ENCODE measurements at regions not wholly inside any gene's neighbourhood (a gene's known extent, or its start where the extent isn't known, plus 50 kb on each side); places are given as distances from the start of the nearest gene placed in this dataset.

DNA sequence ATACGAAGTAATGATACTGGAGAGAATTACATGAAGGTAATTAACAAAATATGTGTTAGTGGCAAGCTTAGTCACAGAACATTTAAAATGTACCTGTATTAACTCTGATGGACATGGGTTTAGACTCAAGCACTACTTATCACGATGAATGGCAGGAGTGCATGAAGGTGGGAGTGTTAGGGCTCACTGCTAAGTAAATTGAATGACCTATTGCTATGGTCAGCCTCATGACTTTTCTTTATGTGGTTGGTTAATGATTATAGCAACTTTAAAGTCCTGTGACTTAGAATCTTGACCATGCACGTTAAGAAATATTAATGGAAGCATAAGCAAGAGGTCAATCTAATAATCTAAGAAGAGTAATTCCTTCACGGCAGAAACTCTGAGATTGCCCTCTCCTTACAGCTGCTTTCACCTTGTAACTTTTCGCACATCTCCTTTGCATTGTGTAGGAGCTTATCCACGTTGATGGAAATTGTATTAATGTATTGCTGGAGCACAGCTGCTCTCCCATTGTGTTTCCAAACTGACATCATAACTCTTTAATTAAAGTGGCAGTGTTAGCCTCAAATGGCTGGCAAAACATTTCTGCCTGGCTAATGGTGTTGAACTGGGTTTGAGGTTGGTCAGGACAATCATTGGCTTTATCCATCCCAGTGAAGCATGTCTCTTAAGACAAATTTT lies 114.5 kb downstream of the RXFP2 start:
- no peak for DNase-seq (ENCODE audit: low read depth)

GRCh38 chr13:31859571-31859970 lies 120.2 kb downstream of the RXFP2 start:
- no peak for DNase-seq (ENCODE audit: low read depth)

- DNase-seq (ENCODE audit: low read depth): no peak
Observed at GRCh38 chr13:31860002-31860401, 120.7 kb downstream of the RXFP2 start.

DNA sequence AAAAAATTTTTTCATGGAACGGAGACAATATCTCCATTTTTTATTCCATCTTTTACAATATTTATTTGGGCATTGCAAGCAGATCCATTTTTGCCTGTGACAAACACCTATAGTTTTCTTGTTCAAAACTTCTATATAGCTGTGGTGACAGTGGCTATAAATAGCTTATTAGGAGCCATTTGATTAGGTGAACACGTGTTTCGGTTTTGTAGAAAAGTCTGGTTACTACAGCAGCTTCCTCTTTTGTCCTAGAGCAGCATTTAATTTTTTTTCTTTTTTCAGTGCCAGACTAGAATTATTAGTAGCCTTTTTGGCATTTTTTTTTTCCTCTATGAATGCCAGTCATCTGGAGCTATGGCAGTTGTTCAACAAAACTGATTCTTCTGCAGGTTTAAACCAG lies 123.5 kb downstream of the RXFP2 start:
- no peak for DNase-seq (ENCODE audit: low read depth)

GRCh38 chr13:31864307-31864706 lies 125.0 kb downstream of the RXFP2 start:
- no peak for DNase-seq (ENCODE audit: low read depth)

DNA sequence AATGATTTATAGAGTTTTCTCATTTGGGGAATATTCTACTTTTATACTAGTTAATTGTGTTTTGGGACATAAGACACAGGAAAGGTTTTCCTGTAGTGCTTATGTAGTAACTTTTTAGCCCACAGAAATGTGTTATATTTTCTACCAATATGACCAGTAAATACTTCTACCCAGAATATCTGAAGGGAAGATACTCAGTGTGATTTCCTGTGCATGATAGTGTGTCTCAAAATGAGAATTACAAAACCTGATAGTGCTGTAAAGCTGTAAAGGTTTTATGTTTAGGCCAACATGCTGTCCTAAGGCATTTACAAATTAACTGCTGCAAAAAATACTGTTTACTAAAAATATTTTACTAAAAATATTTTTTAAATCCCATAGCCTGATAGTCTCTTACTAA lies 126.8 kb downstream of the RXFP2 start:
- DNase-seq (ENCODE audit: low read depth): no peak

- no peak for DNase-seq (ENCODE audit: low read depth)
Observed at GRCh38 chr13:31867709-31868108, 128.4 kb downstream of the RXFP2 start.

GRCh38 chr13:31869582-31869981 lies 130.3 kb downstream of the RXFP2 start:
- no peak for DNase-seq (ENCODE audit: low read depth)

GRCh38 chr13:31870511-31870910 lies 131.2 kb downstream of the RXFP2 start:
- no peak for DNase-seq (ENCODE audit: low read depth)

GRCh38 chr13:31873145-31873544 lies 133.8 kb downstream of the RXFP2 start:
- no peak for DNase-seq (ENCODE audit: low read depth)

GRCh38 chr13:31875134-31875533 lies 135.8 kb downstream of the RXFP2 start:
- no peak for DNase-seq (ENCODE audit: low read depth)

GRCh38 chr13:31878052-31878451 lies 138.7 kb downstream of the RXFP2 start:
- DNase-seq (ENCODE audit: low read depth): no peak

GRCh38 chr13:31878495-31878894 lies 139.2 kb downstream of the RXFP2 start:
- DNase-seq (ENCODE audit: low read depth): no peak

GRCh38 chr13:31878955-31879354 lies 139.6 kb downstream of the RXFP2 start:
- no peak for DNase-seq (ENCODE audit: low read depth)

DNA sequence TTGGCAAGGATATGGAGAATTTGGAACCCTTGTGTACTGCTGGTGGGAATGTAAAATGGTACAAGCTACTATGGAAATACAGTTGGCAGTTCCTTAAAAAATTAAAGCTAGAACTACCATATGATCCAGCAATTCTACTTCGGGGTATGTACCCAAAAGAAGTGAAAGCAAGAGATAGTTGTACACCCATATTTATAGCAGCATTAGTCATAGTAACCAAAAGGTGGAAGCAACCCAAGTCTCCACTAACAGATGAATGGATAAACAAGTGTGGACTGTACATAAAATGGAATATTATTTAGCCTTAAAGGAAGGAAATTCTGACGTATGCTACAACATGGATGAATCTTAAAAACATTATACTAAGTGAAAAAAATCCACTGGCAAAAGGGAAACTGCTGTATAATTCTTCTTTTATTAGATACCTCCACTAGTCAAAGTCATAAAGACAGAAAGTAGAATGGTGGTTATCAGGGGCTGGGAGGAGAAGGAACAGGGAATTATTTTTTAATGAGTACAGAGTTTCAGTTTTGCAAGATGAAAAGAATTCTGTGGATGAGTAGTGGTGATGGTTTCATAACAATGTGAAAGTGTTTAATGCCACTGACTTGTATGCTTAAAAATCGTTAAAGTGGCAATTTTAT lies 141.6 kb downstream of the RXFP2 start:
- DNase-seq (ENCODE audit: low read depth): no peak

DNA sequence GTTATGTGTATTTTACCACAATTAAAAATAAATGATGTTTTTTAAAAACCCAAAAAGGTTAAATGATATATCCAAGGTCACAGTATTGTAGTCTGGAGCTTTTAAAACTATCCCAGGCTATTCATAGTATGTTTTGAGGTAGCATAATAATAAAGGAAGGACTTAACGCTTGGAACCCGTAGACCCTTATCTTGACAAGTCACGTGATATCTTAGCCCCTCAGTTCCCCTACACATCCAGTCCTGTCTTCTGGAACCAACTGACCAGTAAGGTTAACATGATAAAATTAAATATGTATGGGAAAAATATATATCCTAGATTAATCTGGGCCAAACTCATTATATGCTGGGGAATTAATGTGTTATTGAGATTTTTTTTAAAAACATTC lies 142.2 kb downstream of the RXFP2 start:
- no peak for DNase-seq (ENCODE audit: low read depth)

DNA sequence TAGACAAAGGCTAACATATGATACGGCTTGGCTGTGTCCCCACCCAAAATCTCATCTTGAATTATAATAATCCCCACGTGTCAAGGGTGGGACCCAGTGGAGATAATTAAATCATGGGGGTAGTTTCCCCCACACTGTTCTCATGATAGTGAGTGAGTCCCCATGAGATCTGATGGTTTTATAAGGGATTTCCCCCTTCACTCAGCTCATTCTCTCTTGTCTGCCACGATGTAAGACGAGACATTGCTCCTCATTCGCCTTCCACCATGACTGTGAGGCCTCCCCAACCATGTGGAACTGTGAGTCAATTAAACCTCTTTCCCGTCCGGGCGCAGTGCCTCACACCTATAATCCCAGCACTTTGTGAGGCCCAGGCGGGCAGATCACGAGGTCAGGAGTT lies 143.5 kb downstream of the RXFP2 start:
- no peak for DNase-seq (ENCODE audit: low read depth)

GRCh38 chr13:31884556-31884955 lies 145.2 kb downstream of the RXFP2 start:
- no peak for DNase-seq (ENCODE audit: low read depth)

DNA sequence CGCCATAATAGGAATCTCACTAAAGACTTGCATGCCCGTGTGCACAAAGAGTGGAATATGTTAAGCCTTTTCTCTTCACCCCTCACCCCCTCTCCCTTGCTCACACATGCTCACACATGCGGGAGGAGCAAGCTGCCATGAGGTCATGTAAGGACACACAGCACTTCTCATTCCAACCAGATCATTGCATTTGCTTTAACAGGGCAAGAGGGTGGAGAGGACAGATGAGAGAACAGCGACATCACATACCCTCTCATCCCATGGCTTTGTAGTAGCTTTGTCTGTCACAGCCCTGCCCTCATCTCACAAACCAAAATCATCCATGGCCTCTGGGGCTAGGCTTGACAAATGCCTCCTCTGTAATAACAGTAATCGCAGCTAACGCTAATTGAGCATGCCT lies 145.6 kb upstream of the FRY start:
- DNase-seq (ENCODE audit: low read depth): no peak

DNA sequence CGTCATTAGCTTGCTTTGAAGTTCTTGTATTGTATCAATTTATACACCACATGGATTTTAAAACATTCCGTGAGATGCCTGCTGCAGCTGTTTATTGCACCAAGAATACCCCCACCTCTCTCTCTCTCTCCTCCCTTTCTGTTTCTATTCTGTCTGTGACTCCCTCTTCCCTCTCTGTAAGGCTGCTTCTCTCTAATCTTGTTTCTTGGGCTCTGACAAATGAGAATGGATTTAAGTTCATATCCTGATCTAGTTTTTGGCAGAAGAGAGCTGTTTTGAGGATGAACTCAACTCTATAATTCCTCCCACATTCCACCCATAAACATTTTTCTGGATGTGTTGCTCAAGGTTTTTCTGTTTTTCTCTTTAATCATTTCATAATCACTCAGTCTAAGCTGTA lies 144.3 kb upstream of the FRY start:
- no peak for DNase-seq (ENCODE audit: low read depth)

GRCh38 chr13:31890946-31891345 lies 140.6 kb upstream of the FRY start:
- DNase-seq (ENCODE audit: low read depth): no peak

GRCh38 chr13:31891472-31891871 lies 140.1 kb upstream of the FRY start:
- DNase-seq (ENCODE audit: low read depth): no peak

GRCh38 chr13:31894931-31895330 lies 136.6 kb upstream of the FRY start:
- no peak for DNase-seq (ENCODE audit: low read depth)

- no peak for DNase-seq (ENCODE audit: low read depth)
Observed at GRCh38 chr13:31895691-31896090, 135.9 kb upstream of the FRY start.
